ENCODE measurements at regions not wholly inside any gene's neighbourhood (a gene's known extent, or its start where the extent isn't known, plus 50 kb on each side); places are given as distances from the start of the nearest gene placed in this dataset.

GRCh38 chr13:106911020-106911419 lies 343.1 kb upstream of the ARGLU1 start:
- TF ChIP-seq TAF1 (IDR thresholded peaks at IDR 0.05; ENCODE audit: low read depth), result no peak
- TF ChIP-seq, protein P1, sequence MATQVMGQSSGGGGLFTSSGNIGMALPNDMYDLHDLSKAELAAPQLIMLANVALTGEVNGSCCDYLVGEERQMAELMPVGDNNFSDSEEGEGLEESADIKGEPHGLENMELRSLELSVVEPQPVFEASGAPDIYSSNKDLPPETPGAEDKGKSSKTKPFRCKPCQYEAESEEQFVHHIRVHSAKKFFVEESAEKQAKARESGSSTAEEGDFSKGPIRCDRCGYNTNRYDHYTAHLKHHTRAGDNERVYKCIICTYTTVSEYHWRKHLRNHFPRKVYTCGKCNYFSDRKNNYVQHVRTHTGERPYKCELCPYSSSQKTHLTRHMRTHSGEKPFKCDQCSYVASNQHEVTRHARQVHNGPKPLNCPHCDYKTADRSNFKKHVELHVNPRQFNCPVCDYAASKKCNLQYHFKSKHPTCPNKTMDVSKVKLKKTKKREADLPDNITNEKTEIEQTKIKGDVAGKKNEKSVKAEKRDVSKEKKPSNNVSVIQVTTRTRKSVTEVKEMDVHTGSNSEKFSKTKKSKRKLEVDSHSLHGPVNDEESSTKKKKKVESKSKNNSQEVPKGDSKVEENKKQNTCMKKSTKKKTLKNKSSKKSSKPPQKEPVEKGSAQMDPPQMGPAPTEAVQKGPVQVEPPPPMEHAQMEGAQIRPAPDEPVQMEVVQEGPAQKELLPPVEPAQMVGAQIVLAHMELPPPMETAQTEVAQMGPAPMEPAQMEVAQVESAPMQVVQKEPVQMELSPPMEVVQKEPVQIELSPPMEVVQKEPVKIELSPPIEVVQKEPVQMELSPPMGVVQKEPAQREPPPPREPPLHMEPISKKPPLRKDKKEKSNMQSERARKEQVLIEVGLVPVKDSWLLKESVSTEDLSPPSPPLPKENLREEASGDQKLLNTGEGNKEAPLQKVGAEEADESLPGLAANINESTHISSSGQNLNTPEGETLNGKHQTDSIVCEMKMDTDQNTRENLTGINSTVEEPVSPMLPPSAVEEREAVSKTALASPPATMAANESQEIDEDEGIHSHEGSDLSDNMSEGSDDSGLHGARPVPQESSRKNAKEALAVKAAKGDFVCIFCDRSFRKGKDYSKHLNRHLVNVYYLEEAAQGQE (IDR thresholded peaks at IDR 0.05; ENCODE audit: borderline replicate concordance), result no peak
- TF ChIP-seq EZH2 (IDR thresholded peaks at IDR 0.05; ENCODE audit: borderline replicate concordance, insufficient read depth, low read length, poor library complexity, severe bottlenecking), result no peak
- Histone ChIP-seq H3K9me2 (ENCODE audit: insufficient read depth, low read length) (no peaks in the 10 kb centered on the region), H3K9me3 (ENCODE audit: low read length) (no peaks in the 10 kb centered on the region), H3K4me3 (ENCODE audit: low read length) (no peak overlapping the region), H4K20me1 (ENCODE audit: insufficient read depth) (no peaks in the 10 kb centered on the region), H3K27ac (ENCODE audit: low read length) (no peak overlapping the region), H3K9ac (ENCODE audit: low read length) (no peak overlapping the region), H3K79me2 (replicated peaks; ENCODE audit: insufficient read depth, low read length) (no peaks in the 10 kb centered on the region), H3F3A (ENCODE audit: insufficient read depth, low read length, poor library complexity, severe bottlenecking) (no peaks in the 10 kb centered on the region), H3K27me3 (ENCODE audit: insufficient read depth, low read depth, low read length) (no peaks in the 10 kb centered on the region), H3K36me3 (ENCODE audit: insufficient read depth, low read length) (no peaks in the 10 kb centered on the region), H3K4me2 (ENCODE audit: low read length) (no peak overlapping the region), H2AFZ (ENCODE audit: low read depth, low read length) (no peak overlapping the region)

GRCh38 chr13:106906426-106906996 lies 338.6 kb upstream of the ARGLU1 start:
- Histone ChIP-seq H3F3A (ENCODE audit: insufficient read depth, low read length, poor library complexity, severe bottlenecking) (no peaks in the 10 kb centered on the region), H3K27me3 (ENCODE audit: insufficient read depth, low read depth, low read length) (no peaks in the 10 kb centered on the region), H3K4me2 (ENCODE audit: low read length) (no peak overlapping the region), H3K4me3 (ENCODE audit: low read length) (no peak overlapping the region), H3K9ac (ENCODE audit: low read length) (no peak overlapping the region), H2AFZ (ENCODE audit: low read depth, low read length) (no peak overlapping the region), H3K79me2 (replicated peaks; ENCODE audit: insufficient read depth, low read length) (no peaks in the 10 kb centered on the region), H3K9me3 (ENCODE audit: low read length) (no peaks in the 10 kb centered on the region), H3K27ac (ENCODE audit: low read length) (no peak overlapping the region), H4K20me1 (ENCODE audit: insufficient read depth) (no peaks in the 10 kb centered on the region), H3K9me2 (ENCODE audit: insufficient read depth, low read length) (no peaks in the 10 kb centered on the region), H3K36me3 (ENCODE audit: insufficient read depth, low read length) (no peaks in the 10 kb centered on the region)
- TF ChIP-seq EZH2 (IDR thresholded peaks at IDR 0.05; ENCODE audit: borderline replicate concordance, insufficient read depth, low read length, poor library complexity, severe bottlenecking) (no peak), SMC3 (conservative IDR thresholded peaks at IDR 0.05; ENCODE audit: poor library complexity) (no peak), RAD21 (conservative IDR thresholded peaks at IDR 0.05) (no peak), POLR2AphosphoS5 (IDR thresholded peaks at IDR 0.05) (no peak), TAF1 (IDR thresholded peaks at IDR 0.05; ENCODE audit: low read depth) (no peak), MXI1 (conservative IDR thresholded peaks at IDR 0.05; ENCODE audit: poor library complexity, severe bottlenecking) (no peak), EP300 (conservative IDR thresholded peaks at IDR 0.05; ENCODE audit: poor library complexity, severe bottlenecking) (no peak)

DNA sequence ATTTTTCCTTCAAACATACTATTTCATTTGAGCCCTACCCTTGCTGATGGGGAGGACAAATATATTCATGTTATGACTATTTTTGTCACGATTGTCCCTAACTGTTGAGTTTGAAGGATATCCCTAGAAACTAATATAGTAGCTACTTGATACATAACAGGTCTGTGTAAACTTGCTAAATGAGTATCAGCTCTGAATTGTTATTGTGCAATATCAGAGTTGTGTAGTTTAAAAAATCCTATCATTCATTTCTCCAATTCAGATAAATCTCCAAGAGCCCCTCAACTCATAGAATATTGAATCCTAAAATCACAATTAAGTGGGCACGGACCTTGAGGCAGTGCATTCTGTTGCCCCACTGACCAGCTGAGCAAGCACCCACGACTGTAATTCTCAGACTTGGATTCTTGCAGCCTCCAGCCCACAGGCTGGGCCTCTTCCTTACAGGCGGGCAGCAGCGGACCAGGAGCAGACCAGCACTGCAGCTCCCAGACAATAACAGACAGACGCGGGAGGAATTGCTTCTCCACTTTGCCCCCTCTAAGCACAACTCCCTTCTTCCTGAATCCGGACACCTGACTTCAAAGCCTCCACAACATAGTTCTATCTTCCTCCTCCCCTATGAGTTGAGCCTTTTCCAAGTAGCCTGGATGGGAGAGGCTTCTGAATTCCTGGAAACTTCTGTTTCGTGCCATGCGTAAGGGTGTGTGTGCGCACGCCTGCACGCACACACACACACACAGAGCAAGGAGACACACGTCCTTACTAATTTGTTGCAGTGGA lies 337.6 kb upstream of the ARGLU1 start:
- Histone ChIP-seq H3K36me3 (ENCODE audit: insufficient read depth, low read length) (no peaks in the 10 kb centered on the region), H4K20me1 (ENCODE audit: insufficient read depth) (no peaks in the 10 kb centered on the region), H3K4me2 (ENCODE audit: low read length) (no peak overlapping the region), H3K9me3 (ENCODE audit: low read length) (no peaks in the 10 kb centered on the region), H3K4me3 (ENCODE audit: low read length) (no peak overlapping the region), H3K9me2 (ENCODE audit: insufficient read depth, low read length) (no peaks in the 10 kb centered on the region), H3F3A (ENCODE audit: insufficient read depth, low read length, poor library complexity, severe bottlenecking) (no peaks in the 10 kb centered on the region), H2AFZ (ENCODE audit: low read depth, low read length) (no peak overlapping the region), H3K9ac (ENCODE audit: low read length) (no peak overlapping the region), H3K27me3 (ENCODE audit: insufficient read depth, low read depth, low read length) (no peaks in the 10 kb centered on the region), H3K79me2 (replicated peaks; ENCODE audit: insufficient read depth, low read length) (no peaks in the 10 kb centered on the region), H3K27ac (ENCODE audit: low read length) (no peak overlapping the region)
- TF ChIP-seq TAF1 (IDR thresholded peaks at IDR 0.05; ENCODE audit: low read depth) (no peak), SMC3 (conservative IDR thresholded peaks at IDR 0.05; ENCODE audit: poor library complexity) (no peak), EZH2 (IDR thresholded peaks at IDR 0.05; ENCODE audit: borderline replicate concordance, insufficient read depth, low read length, poor library complexity, severe bottlenecking) (no peak), MXI1 (conservative IDR thresholded peaks at IDR 0.05; ENCODE audit: poor library complexity, severe bottlenecking) (no peak), RAD21 (conservative IDR thresholded peaks at IDR 0.05) (no peak), POLR2AphosphoS5 (IDR thresholded peaks at IDR 0.05) (no peak), EP300 (conservative IDR thresholded peaks at IDR 0.05; ENCODE audit: poor library complexity, severe bottlenecking) (no peak)
- TF ChIP-seq, protein P1 (IDR thresholded peaks at IDR 0.05; ENCODE audit: borderline replicate concordance), result no peak
- TF ChIP-seq, protein P2, sequence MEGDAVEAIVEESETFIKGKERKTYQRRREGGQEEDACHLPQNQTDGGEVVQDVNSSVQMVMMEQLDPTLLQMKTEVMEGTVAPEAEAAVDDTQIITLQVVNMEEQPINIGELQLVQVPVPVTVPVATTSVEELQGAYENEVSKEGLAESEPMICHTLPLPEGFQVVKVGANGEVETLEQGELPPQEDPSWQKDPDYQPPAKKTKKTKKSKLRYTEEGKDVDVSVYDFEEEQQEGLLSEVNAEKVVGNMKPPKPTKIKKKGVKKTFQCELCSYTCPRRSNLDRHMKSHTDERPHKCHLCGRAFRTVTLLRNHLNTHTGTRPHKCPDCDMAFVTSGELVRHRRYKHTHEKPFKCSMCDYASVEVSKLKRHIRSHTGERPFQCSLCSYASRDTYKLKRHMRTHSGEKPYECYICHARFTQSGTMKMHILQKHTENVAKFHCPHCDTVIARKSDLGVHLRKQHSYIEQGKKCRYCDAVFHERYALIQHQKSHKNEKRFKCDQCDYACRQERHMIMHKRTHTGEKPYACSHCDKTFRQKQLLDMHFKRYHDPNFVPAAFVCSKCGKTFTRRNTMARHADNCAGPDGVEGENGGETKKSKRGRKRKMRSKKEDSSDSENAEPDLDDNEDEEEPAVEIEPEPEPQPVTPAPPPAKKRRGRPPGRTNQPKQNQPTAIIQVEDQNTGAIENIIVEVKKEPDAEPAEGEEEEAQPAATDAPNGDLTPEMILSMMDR (IDR thresholded peaks at IDR 0.05; ENCODE audit: poor library complexity, severe bottlenecking), result no peak

All from neural cell (in vitro differentiated cells).